OCI-LY1 (cell line): ENCODE measurements at regions not wholly inside any gene's neighbourhood (a gene's known extent, or its start where the extent isn't known, plus 50 kb on each side); places are given as distances from the start of the nearest gene placed in this dataset.

ENCODE experiments used
- CTCF ChIP-seq: fragments of 200-600 bp; sonication (generic), shearing (Covaris generic); IDR thresholded peaks from 2 replicates; pipeline ENCODE4 v1.5.1; 2017; ENCODE audit warnings: mild to moderate bottlenecking, antibody characterized with exemption, low read length, moderate library complexity, mixed read lengths
- EZH2 ChIP-seq: fragments of 200-600 bp; sonication (generic), shearing (Covaris generic); IDR thresholded peaks from 2 replicates; pipeline ENCODE4 v1.8.0; 2017; ENCODE audit warnings: borderline replicate concordance, mixed run types, mild to moderate bottlenecking, antibody characterized with exemption, low read length, moderate library complexity, mixed read lengths

- TF ChIP-seq CTCF (no peak), EZH2 (no peak)
Measured at GRCh38 chr16:17885659-17886207, 415.0 kb upstream of the XYLT1 start.
